K562 (cell line): ENCODE measurements at regions not wholly inside any gene's neighbourhood (a gene's known extent, or its start where the extent isn't known, plus 50 kb on each side); places are given as distances from the start of the nearest gene placed in this dataset.

ENCODE experiments used
- ATAC-seq: fragments of 200-7000 bp; cut with Tn5 transposase; 3 replicates; pipeline ENCODE4 v1.9.1; 2020; ENCODE audit warnings: moderate library complexity
- BruUV-seq: library from RNA; stranded (reverse); fragments of 400-500 nt; replicated peaks from 2 replicates; lab custom pipeline; 2021; lab: Mats Ljungman, UMichigan
- CTCF ChIA-PET: fragments of 300-600 bp; formaldehyde crosslinking; extraction: SDS; loops from one replicate; lab custom pipeline; 2021; ENCODE audit warnings: low intra/inter-chr PET ratio; lab: Yijun Ruan, JAX
- POLR2A ChIA-PET: fragments of 300-600, 350-650 bp; sonication (Branson Sonifier 250); formaldehyde crosslinking; extraction: SDS; loops from one replicate; lab custom pipeline; 2021; ENCODE audit warnings: antibody characterized with exemption, inconsistent platforms; lab: Yijun Ruan, JAX
- DNase-seq, 4 experiments: peaks; one replicate each; pipeline versions ENCODE4 v3.0.0 to v3.0.0-alpha.2; 2011 to 2018; ENCODE audit warnings: low spot score in 3 of 4, mixed read lengths in 3 of 4; ENCODE audit errors: extremely low read depth in 1 of 4
- FAIRE-seq: peaks from 2 replicates; lab custom pipeline; 2011; peaks lifted over from hg19 to GRCh38; lab: Jason Lieb, UNC
- H2AFZ ChIP-seq: 2 replicates; pipeline ENCODE4 v1.6.0; 2011; ENCODE audit warnings: low read depth, low read length, control low read depth, inconsistent platforms
- H3K27ac ChIP-seq: fragments of 200-600 bp; 3 replicates; pipeline ENCODE4 v1.8.0; 2011; ENCODE audit warnings: low read depth, mild to moderate bottlenecking, control low read depth, inconsistent platforms, low read length, moderate library complexity, mixed read lengths; ENCODE audit errors: extremely low read depth
- H3K27me3 ChIP-seq, 2 experiments: fragments of 300-600 bp in 1 of 2; 2 replicates in 1 of 2; 3 replicates in 1 of 2; pipeline versions ENCODE4 v1.6.0 to v1.8.0; 2011; ENCODE audit warnings: inconsistent platforms in 2 of 2, low read length in 2 of 2, mild to moderate bottlenecking in 1 of 2, mixed read lengths in 1 of 2, moderate library complexity in 1 of 2; ENCODE audit not compliant: control insufficient read depth in 2 of 2, insufficient read depth in 2 of 2
- H3K36me3 ChIP-seq: fragments of 300-600 bp; 3 replicates; pipeline ENCODE4 v1.8.0; 2011; ENCODE audit warnings: mild to moderate bottlenecking, low read length, inconsistent platforms; ENCODE audit not compliant: control insufficient read depth, insufficient read depth
- H3K4me1 ChIP-seq, 2 experiments: fragments of 200-600 bp in 1 of 2; replicated peaks in 1 of 2; 2 replicates in 1 of 2; 3 replicates in 1 of 2; pipeline versions ENCODE4 v1.5.1 to v1.8.0; 2011; ENCODE audit warnings: inconsistent platforms in 2 of 2, low read length in 2 of 2, mild to moderate bottlenecking in 1 of 2, mixed read lengths in 1 of 2, moderate library complexity in 1 of 2; ENCODE audit not compliant: control insufficient read depth in 2 of 2, insufficient read depth in 2 of 2
- H3K4me2 ChIP-seq: 2 replicates; pipeline ENCODE4 v1.6.1; 2011; ENCODE audit warnings: low read length, control low read depth, inconsistent platforms, mixed read lengths; ENCODE audit not compliant: insufficient read depth
- H3K4me3 ChIP-seq: fragments of 200-600 bp; sonication (generic), shearing (Covaris generic); 2 replicates; pipeline ENCODE4 v1.5.1; 2016; ENCODE audit warnings: control low read depth, inconsistent platforms
- H3K79me2 ChIP-seq: fragments of 200-600 bp; 3 replicates; pipeline ENCODE4 v1.8.0; 2011; ENCODE audit warnings: low read length, inconsistent platforms; ENCODE audit not compliant: control insufficient read depth, insufficient read depth
- H3K9ac ChIP-seq, 2 experiments: 2 replicates each; pipeline versions ENCODE4 v1.6.0 to v1.6.1; 2011; ENCODE audit warnings: low read depth in 2 of 2, low read length in 2 of 2, control low read depth in 1 of 2, inconsistent platforms in 1 of 2, mild to moderate bottlenecking in 1 of 2, mixed read lengths in 1 of 2; ENCODE audit not compliant: insufficient read depth in 1 of 2
- H3K9me1 ChIP-seq: one replicate; pipeline ENCODE4 v1.6.0; 2011; ENCODE audit warnings: inconsistent platforms, mild to moderate bottlenecking, low read length, moderate library complexity; ENCODE audit not compliant: control insufficient read depth, insufficient read depth
- H3K9me3 ChIP-seq: replicated peaks from 2 replicates; pipeline ENCODE4 v1.5.1; 2011; ENCODE audit warnings: low read depth, low read length, inconsistent platforms; ENCODE audit not compliant: control insufficient read depth, insufficient read depth
- H4K20me1 ChIP-seq: replicated peaks from 2 replicates; pipeline ENCODE4 v1.6.1; 2011; ENCODE audit warnings: low read length, inconsistent platforms, mixed read lengths; ENCODE audit not compliant: control insufficient read depth, insufficient read depth
- ATF1 ChIP-seq, 2 experiments: fragments of 450-650 bp in 1 of 2; IDR thresholded peaks; 2 replicates each; pipeline ENCODE4 v1.6.1; 2016; ENCODE audit warnings: missing compliant biosample characterization in 1 of 2, missing genetic modification characterization in 1 of 2
- HNRNPLL ChIP-seq: fragments of 200-400 bp; formaldehyde crosslinking; IDR thresholded peaks from 2 replicates; pipeline ENCODE4 v1.6.1; 2017; ENCODE audit warnings: low read length, low read depth, mild to moderate bottlenecking; ENCODE audit not compliant: poor library complexity, severe bottlenecking
- PHF20 ChIP-seq: fragments of 450-650 bp; IDR thresholded peaks from 2 replicates; pipeline ENCODE4 v1.6.1; 2018; ENCODE audit not compliant: partially characterized antibody
- SMARCC2 ChIP-seq: fragments of 450-650 bp; IDR thresholded peaks from 2 replicates; pipeline ENCODE4 v1.6.1; 2017; ENCODE audit warnings: antibody characterized with exemption, moderate library complexity, mild to moderate bottlenecking, low read depth
- THRAP3 ChIP-seq: fragments of 450-650 bp; IDR thresholded peaks from 2 replicates; pipeline ENCODE4 v1.6.1; 2016; ENCODE audit warnings: mild to moderate bottlenecking, inconsistent platforms, borderline replicate concordance
- ZNF76 ChIP-seq: fragments of 250-450 bp; sonication (Bioruptor Pico); IDR thresholded peaks from 2 replicates; pipeline ENCODE4 v1.4.0; 2020; ENCODE audit warnings: mild to moderate bottlenecking, moderate library complexity, borderline replicate concordance
- WGBS: fragments of 100-300 bp; shearing (Covaris generic); methylation state at CpG from one replicate; pipeline ENCODE4 v1.1.6; 2016; ENCODE audit warnings: low coverage, mixed read lengths; ENCODE audit not compliant: insufficient coverage; ENCODE audit errors: missing lambda C conversion rate; 5-methylcytosine and 5-hydroxymethylcytosine counted together
- in situ Hi-C: fragments of 300-500 bp; cut with MboI; formaldehyde crosslinking; loops from 4 replicates; pipeline ENCODE4 v1.15.0; 2018; ENCODE audit warnings: inconsistent platforms, mixed read lengths
- intact Hi-C: fragments of 100-400 bp; cut with micrococcal nuclease; formaldehyde crosslinking; loops from 2 replicates; pipeline ENCODE4 v1.14.2; 2022
- TF ChIP-seq, protein P1 (sequence below): sonication (generic); formaldehyde crosslinking; IDR thresholded peaks from 2 replicates; pipeline ENCODE4 v1.8.0; 2022; ENCODE audit warnings: missing genetic modification reagents, mild to moderate bottlenecking, borderline replicate concordance
- TF ChIP-seq, protein P2 (sequence below): IDR thresholded peaks from 2 replicates; pipeline ENCODE4 v1.6.1; 2011; ENCODE audit warnings: borderline replicate concordance, low read depth, mild to moderate bottlenecking, moderate library complexity, low read length; ENCODE audit not compliant: insufficient read depth, poor library complexity, severe bottlenecking
- TF ChIP-seq, protein P3 (sequence below), 2 experiments: fragments of 450-650 bp; IDR thresholded peaks; 2 replicates each; pipeline ENCODE4 v1.6.1; 2016; ENCODE audit warnings: mild to moderate bottlenecking in 2 of 2, borderline replicate concordance in 1 of 2, low read depth in 1 of 2, moderate library complexity in 1 of 2

DNA sequence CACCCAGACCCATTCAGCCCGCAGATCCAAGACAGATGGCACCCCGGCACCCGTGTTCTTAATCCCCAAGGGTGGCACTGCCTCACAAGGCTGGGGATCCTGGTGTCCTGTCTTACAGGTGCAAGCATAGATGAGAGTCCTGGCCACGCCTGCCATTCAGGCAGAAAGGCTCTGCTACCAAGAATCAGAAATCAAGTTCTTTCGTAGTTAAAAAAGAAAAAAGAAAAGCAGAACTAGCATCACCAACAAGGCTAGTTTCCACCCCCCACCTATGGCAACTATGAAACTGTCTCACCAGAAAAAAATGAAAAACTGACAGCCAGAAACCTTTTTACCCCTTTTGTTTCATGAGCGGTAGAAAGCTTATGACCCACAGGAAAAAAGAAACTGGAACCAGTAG lies 170.4 kb downstream of the SYK start:
- Histone ChIP-seq H3K27me3 (peaks cover 2 to 59% of the 10 kb centered on the region in 2 experiments; a peak in 4 of 5 replicates), H3K79me2 (no peaks in the 10 kb centered on the region), H3K27ac (no peak overlapping the region), H3K36me3 (no peaks in the 10 kb centered on the region), H3K9me1 (no peaks in the 10 kb centered on the region), H3K9ac (no peak overlapping the region), H3K9me3 (no peaks in the 10 kb centered on the region), H3K4me2 (no peak overlapping the region), H4K20me1 (no peaks in the 10 kb centered on the region), H3K4me1 (no peaks in the 10 kb centered on the region; a peak in 1 of 5 replicates), H3K4me3 (no peak overlapping the region), H2AFZ (no peak overlapping the region)
- DNase-seq = no peak
- no TSS peak for BruUV-seq
- POLR2A ChIA-PET = no interaction called here
- CTCF ChIA-PET = no interaction called here
- intact Hi-C loops (no loop called here), in situ Hi-C loops (no loop called here)
- no peak for FAIRE-seq
- WGBS = 0% methylated on average over 5 of the region's 6 CpGs
- TF ChIP-seq, protein P1, sequence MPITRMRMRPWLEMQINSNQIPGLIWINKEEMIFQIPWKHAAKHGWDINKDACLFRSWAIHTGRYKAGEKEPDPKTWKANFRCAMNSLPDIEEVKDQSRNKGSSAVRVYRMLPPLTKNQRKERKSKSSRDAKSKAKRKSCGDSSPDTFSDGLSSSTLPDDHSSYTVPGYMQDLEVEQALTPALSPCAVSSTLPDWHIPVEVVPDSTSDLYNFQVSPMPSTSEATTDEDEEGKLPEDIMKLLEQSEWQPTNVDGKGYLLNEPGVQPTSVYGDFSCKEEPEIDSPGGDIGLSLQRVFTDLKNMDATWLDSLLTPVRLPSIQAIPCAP (CRISPR knock-in tag) = no peak
- TF ChIP-seq PHF20 = no peak
- TF ChIP-seq, protein P2, sequence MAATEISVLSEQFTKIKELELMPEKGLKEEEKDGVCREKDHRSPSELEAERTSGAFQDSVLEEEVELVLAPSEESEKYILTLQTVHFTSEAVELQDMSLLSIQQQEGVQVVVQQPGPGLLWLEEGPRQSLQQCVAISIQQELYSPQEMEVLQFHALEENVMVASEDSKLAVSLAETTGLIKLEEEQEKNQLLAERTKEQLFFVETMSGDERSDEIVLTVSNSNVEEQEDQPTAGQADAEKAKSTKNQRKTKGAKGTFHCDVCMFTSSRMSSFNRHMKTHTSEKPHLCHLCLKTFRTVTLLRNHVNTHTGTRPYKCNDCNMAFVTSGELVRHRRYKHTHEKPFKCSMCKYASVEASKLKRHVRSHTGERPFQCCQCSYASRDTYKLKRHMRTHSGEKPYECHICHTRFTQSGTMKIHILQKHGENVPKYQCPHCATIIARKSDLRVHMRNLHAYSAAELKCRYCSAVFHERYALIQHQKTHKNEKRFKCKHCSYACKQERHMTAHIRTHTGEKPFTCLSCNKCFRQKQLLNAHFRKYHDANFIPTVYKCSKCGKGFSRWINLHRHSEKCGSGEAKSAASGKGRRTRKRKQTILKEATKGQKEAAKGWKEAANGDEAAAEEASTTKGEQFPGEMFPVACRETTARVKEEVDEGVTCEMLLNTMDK = no peak
- TF ChIP-seq ATF1 (CRISPR knock-in tag; IDR thresholded peaks at IDR 0.05) = no peak
- TF ChIP-seq ATF1 (tag; IDR thresholded peaks at IDR 0.05) = no peak
- TF ChIP-seq SMARCC2 = no peak
- TF ChIP-seq ZNF76 (CRISPR knock-in tag) = no peak
- TF ChIP-seq, protein P3, sequence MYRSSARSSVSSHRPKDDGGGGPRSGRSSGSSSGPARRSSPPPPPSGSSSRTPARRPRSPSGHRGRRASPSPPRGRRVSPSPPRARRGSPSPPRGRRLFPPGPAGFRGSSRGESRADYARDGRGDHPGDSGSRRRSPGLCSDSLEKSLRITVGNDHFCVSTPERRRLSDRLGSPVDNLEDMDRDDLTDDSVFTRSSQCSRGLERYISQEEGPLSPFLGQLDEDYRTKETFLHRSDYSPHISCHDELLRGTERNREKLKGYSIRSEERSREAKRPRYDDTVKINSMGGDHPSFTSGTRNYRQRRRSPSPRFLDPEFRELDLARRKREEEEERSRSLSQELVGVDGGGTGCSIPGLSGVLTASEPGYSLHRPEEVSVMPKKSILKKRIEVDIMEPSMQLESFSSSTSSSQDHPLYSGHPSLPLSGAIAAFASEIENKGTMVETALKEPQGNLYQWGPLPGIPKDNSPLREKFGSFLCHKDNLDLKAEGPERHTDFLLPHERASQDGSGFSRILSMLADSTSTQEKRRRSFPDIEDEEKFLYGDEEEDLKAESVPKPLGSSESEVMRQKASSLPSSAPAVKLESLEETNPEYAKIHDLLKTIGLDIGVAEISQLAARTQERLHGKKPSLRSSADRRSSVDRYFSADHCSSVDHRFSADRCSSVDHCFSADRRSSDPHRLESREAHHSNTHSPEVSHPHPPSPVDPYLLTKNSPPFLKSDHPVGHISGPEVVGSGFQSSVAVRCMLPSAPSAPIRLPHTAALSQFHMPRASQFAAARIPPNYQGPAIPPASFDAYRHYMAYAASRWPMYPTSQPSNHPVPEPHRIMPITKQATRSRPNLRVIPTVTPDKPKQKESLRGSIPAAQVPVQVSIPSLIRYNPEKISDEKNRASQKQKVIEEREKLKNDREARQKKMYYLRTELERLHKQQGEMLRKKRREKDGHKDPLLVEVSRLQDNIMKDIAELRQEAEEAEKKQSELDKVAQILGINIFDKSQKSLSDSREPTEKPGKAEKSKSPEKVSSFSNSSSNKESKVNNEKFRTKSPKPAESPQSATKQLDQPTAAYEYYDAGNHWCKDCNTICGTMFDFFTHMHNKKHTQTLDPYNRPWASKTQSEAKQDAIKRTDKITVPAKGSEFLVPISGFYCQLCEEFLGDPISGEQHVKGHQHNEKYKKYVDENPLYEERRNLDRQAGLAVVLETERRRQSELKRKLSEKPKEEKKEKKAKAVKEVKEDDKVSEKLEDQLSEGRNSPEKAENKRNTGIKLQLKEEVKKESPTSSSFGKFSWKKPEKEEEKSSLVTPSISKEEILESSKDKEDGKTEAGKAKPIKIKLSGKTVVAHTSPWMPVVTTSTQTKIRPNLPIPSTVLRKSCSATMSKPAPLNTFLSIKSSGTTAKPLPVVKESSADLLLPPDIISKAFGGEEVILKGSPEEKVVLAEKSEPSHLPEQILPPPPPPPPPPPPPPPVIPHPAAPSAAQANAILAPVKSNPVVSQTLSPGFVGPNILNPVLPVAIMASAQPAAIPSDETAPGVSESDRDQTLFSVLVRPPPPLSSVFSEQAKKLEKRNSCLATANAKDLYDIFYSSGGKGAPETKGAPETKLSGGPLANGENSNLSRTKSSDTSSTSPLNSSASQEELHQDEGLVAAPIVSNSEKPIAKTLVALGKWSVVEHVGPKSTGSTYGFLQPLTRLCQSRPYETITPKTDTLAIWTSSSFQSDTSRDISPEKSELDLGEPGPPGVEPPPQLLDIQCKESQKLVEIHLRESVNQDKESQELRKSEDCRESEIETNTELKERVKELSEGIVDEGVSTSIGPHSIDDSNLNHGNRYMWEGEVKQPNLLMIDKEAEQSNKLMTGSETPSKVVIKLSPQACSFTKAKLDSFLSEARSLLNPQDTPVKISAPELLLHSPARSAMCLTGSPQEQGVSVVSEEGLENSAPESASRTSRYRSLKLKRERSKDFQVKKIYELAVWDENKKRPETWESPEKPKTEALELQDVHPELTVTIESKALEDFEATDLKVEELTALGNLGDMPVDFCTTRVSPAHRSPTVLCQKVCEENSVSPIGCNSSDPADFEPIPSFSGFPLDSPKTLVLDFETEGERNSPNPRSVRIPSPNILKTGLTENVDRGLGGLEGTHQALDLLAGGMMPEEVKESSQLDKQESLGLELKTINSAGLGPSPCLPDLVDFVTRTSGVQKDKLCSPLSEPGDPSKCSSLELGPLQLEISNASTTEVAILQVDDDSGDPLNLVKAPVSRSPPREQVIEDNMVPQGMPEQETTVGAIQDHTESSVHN (IDR thresholded peaks at IDR 0.05; ENCODE audit: borderline replicate concordance in 1 of 2, low read depth in 1 of 2) = no peak
- TF ChIP-seq HNRNPLL = no peak
- no peak for TF ChIP-seq THRAP3
- ATAC-seq = no peak
